Trophoblast cell (in vitro differentiated cells and primary cell): ENCODE measurements at regions not wholly inside any gene's neighbourhood (a gene's known extent, or its start where the extent isn't known, plus 50 kb on each side); places are given as distances from the start of the nearest gene placed in this dataset.
A peak's percentile ranks its signal among the peaks of the same experiment; 100 is the strongest.

Experiments used
- DNase-seq, 2 donors: peaks; one replicate each; pipeline ENCODE4 v3.0.0-alpha.2; 2016
- H2AFZ ChIP-seq: 2 replicates; pipeline ENCODE4 v1.6.1; 2013; ENCODE audit warnings: low read length, moderate library complexity, mild to moderate bottlenecking; ENCODE audit not compliant: insufficient read depth, poor library complexity
- H2AK5ac ChIP-seq: 2 replicates; pipeline ENCODE4 v1.6.1; 2013; ENCODE audit warnings: mild to moderate bottlenecking, low read length
- H2BK120ac ChIP-seq: 2 replicates; pipeline ENCODE4 v1.6.1; 2013; ENCODE audit warnings: low read length, mild to moderate bottlenecking, moderate library complexity; ENCODE audit not compliant: insufficient read depth, poor library complexity
- H2BK12ac ChIP-seq: 2 replicates; pipeline ENCODE4 v1.6.1; 2013; ENCODE audit warnings: mild to moderate bottlenecking, low read length, moderate library complexity
- H2BK5ac ChIP-seq: 2 replicates; pipeline ENCODE4 v1.6.1; 2013; ENCODE audit warnings: low read length, low read depth, moderate library complexity, mild to moderate bottlenecking; ENCODE audit not compliant: poor library complexity
- H3K14ac ChIP-seq: 2 replicates; pipeline ENCODE4 v1.6.1; 2013; ENCODE audit warnings: mild to moderate bottlenecking, low read length
- H3K18ac ChIP-seq: 2 replicates; pipeline ENCODE4 v1.6.1; 2013; ENCODE audit warnings: mild to moderate bottlenecking, low read length
- H3K23ac ChIP-seq: 2 replicates; pipeline ENCODE4 v1.6.1; 2013; ENCODE audit warnings: low read length
- H3K27ac ChIP-seq: 2 replicates; pipeline ENCODE4 v1.5.1; 2013; ENCODE audit warnings: low read depth, mild to moderate bottlenecking, inconsistent platforms, low read length, moderate library complexity
- H3K27me3 ChIP-seq: 2 replicates; pipeline ENCODE4 v1.6.1; 2013; ENCODE audit warnings: inconsistent platforms, mild to moderate bottlenecking, low read length, moderate library complexity; ENCODE audit not compliant: insufficient read depth
- H3K36me3 ChIP-seq, 2 experiments: 1 replicate in 1 of 2; 2 replicates in 1 of 2; pipeline ENCODE4 v1.6.1; 2013; ENCODE audit warnings: low read length in 2 of 2, mild to moderate bottlenecking in 2 of 2, moderate library complexity in 1 of 2; ENCODE audit not compliant: insufficient read depth in 2 of 2, control insufficient read depth in 1 of 2
- H3K4ac ChIP-seq: 2 replicates; pipeline ENCODE4 v1.6.1; 2013; ENCODE audit warnings: low read depth, mild to moderate bottlenecking, low read length, moderate library complexity
- H3K4me1 ChIP-seq, 2 experiments: 1 replicate in 1 of 2; 2 replicates in 1 of 2; pipeline ENCODE4 v1.6.1; 2013; ENCODE audit warnings: low read length in 2 of 2, mild to moderate bottlenecking in 2 of 2, moderate library complexity in 1 of 2; ENCODE audit not compliant: insufficient read depth in 2 of 2, control insufficient read depth in 1 of 2
- H3K4me2 ChIP-seq: 2 replicates; pipeline ENCODE4 v1.6.1; 2013; ENCODE audit warnings: inconsistent platforms, mild to moderate bottlenecking, low read length, moderate library complexity
- H3K4me3 ChIP-seq: 2 replicates; pipeline ENCODE4 v1.5.1; 2013; ENCODE audit warnings: mild to moderate bottlenecking, low read depth, low read length, inconsistent platforms
- H3K79me1 ChIP-seq: one replicate; pipeline ENCODE4 v1.6.1; 2013; ENCODE audit warnings: low read length
- H3K79me2 ChIP-seq: 2 replicates; pipeline ENCODE4 v1.6.1; 2013; ENCODE audit warnings: low read length, mild to moderate bottlenecking; ENCODE audit not compliant: control insufficient read depth, insufficient read depth, poor library complexity
- H3K9ac ChIP-seq: 2 replicates; pipeline ENCODE4 v1.6.1; 2013; ENCODE audit warnings: mild to moderate bottlenecking, low read length
- H3K9me3 ChIP-seq: 2 replicates; pipeline ENCODE4 v1.6.1; 2013; ENCODE audit warnings: low read depth, mild to moderate bottlenecking, control low read depth, inconsistent platforms, low read length; ENCODE audit not compliant: insufficient read depth
- H4K12ac ChIP-seq: 2 replicates; pipeline ENCODE4 v1.6.1; 2013; ENCODE audit warnings: low read depth, mild to moderate bottlenecking, low read length, moderate library complexity
- H4K8ac ChIP-seq: 2 replicates; pipeline ENCODE4 v1.6.1; 2013; ENCODE audit warnings: low read depth, mild to moderate bottlenecking, low read length, moderate library complexity
- H4K91ac ChIP-seq: one replicate; pipeline ENCODE4 v1.6.1; 2013; ENCODE audit warnings: low read depth, mild to moderate bottlenecking, low read length, moderate library complexity
- WGBS: extraction: QIAGEN DNeasy Blood & Tissue Kit; methylation state at CpG from one replicate; pipeline ENCODE4 v1.1.7; 2013; ENCODE audit warnings: missing lambda C conversion rate; ENCODE audit not compliant: insufficient read length, insufficient coverage; ENCODE audit errors: extremely low coverage; 5-methylcytosine and 5-hydroxymethylcytosine counted together

DNA sequence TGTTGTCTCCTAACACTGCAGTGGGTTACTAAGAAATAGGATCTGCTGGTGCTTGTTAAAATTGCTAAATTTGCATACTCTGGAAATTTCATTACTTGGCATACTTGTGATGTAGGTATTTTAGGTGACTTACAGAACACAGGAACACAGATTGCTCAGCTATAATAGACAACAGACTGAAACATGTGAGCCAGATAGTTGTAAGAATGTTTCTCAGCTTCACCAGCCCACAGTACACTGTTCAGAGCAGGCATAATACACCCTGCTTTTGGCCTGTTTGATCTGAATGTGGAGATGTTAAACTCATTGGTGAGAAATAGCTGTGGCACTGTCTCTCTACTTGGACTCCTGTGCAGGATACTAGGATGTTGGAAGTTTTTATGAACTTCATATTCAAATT lies 275.7 kb downstream of the CSNK1G3 start:
- Histone ChIP-seq H3K27ac (no peak overlapping the region), H2AK5ac (no peak overlapping the region), H3K79me2 (no peaks in the 10 kb centered on the region), H3K18ac (no peak overlapping the region), H4K91ac (no peak overlapping the region), H2BK120ac (no peak overlapping the region), H4K8ac (no peak overlapping the region), H3K79me1 (no peaks in the 10 kb centered on the region), H3K14ac (no peak overlapping the region), H3K4me3 (no peak overlapping the region), H3K27me3 (no peaks in the 10 kb centered on the region), H3K9me3 (no peaks in the 10 kb centered on the region), H2BK5ac (no peak overlapping the region), H3K4me2 (no peak overlapping the region), H3K4ac (no peak overlapping the region), H4K12ac (no peak overlapping the region), H3K36me3 (no peaks in the 10 kb centered on the region), H3K4me1 (peaks cover 0 to 2% of the 10 kb centered on the region in 2 experiments), H3K9ac (no peak overlapping the region), H2BK12ac (no peak overlapping the region), H3K23ac (no peak overlapping the region), H2AFZ (no peak overlapping the region)
- no peak for DNase-seq

DNA sequence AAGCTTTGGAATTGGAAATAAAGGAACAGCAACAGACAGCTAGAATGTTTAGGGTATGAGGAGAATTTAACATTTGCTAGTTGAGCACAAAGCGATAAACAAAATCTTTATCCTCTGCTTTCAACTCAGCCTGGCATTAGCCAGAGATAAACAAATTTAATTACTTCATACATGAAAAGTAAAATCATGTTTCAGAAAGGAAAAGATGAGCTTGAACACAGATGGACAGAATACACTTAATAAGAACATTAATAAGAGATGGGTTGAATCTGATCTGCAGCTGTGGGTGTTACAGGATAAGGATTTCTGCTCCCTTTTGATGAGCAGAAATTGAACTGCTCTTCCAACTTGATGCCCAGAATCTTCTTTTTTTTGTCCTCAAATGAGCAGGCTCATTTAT lies 275.2 kb downstream of the CSNK1G3 start:
- no CpG with 5 or more reads among the region's 1 CpG for WGBS
- Histone ChIP-seq H3K4me3 (no peak overlapping the region), H3K4ac (no peak overlapping the region), H2BK12ac (no peak overlapping the region), H2BK5ac (no peak overlapping the region), H4K8ac (no peak overlapping the region), H3K36me3 (no peaks in the 10 kb centered on the region), H3K18ac (no peak overlapping the region), H3K27ac (no peak overlapping the region), H3K79me1 (no peaks in the 10 kb centered on the region), H3K4me2 (no peak overlapping the region), H3K27me3 (no peaks in the 10 kb centered on the region), H2AFZ (no peak overlapping the region), H3K9me3 (no peaks in the 10 kb centered on the region), H4K12ac (no peak overlapping the region), H2BK120ac (no peak overlapping the region), H2AK5ac (no peak overlapping the region), H3K9ac (no peak overlapping the region), H4K91ac (no peak overlapping the region), H3K14ac (no peak overlapping the region), H3K4me1 (peaks cover 0 to 2% of the 10 kb centered on the region in 2 experiments), H3K79me2 (no peaks in the 10 kb centered on the region), H3K23ac (no peak overlapping the region)
- no peak for DNase-seq

DNA sequence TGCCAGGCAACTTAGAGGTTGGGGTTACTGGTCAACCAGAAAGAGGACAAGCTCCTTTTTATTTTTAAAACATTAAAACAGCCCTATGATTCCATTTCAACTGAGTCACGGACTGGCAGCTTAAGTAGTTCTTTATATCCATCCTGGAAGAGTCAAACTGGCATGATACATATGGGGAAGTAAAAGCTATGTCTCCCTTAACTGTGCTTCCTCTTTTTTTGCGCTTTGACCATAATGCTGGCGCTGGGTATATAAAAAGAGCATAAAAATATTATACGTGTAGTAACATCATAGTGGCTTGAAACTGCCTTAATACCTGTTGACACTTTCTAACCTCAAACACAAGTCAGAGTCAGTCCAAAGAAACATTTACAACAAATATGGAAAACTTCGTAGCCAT lies 274.4 kb downstream of the CSNK1G3 start:
- no peaks in the 10 kb centered on the region for H3K79me2 ChIP-seq
- H2AK5ac ChIP-seq, result no peak overlapping the region
- H2BK12ac ChIP-seq, result no peak overlapping the region
- no peaks in the 10 kb centered on the region for H3K36me3 ChIP-seq
- no CpG with 5 or more reads among the region's 5 CpGs for WGBS
- no peaks in the 10 kb centered on the region for H3K79me1 ChIP-seq
- no peaks in the 10 kb centered on the region for H3K9me3 ChIP-seq
- H3K4ac ChIP-seq, result no peak overlapping the region
- H3K4me3 ChIP-seq, result no peak overlapping the region
- H3K14ac ChIP-seq, result no peak overlapping the region
- no peak overlapping the region for H4K8ac ChIP-seq
- H4K91ac ChIP-seq, result no peak overlapping the region
- no peak overlapping the region for H2BK5ac ChIP-seq
- H3K9ac ChIP-seq, result no peak overlapping the region
- no peak overlapping the region for H3K4me2 ChIP-seq
- no peaks in the 10 kb centered on the region for H3K27me3 ChIP-seq
- H2BK120ac ChIP-seq, result no peak overlapping the region
- no peak overlapping the region for H3K27ac ChIP-seq
- DNase-seq, result no peak
- no peak overlapping the region for H4K12ac ChIP-seq
- no peak overlapping the region for H3K18ac ChIP-seq
- H3K4me1 ChIP-seq, result peaks cover 0 to 2% of the 10 kb centered on the region in 2 experiments
- no peak overlapping the region for H2AFZ ChIP-seq
- H3K23ac ChIP-seq, result no peak overlapping the region

DNA sequence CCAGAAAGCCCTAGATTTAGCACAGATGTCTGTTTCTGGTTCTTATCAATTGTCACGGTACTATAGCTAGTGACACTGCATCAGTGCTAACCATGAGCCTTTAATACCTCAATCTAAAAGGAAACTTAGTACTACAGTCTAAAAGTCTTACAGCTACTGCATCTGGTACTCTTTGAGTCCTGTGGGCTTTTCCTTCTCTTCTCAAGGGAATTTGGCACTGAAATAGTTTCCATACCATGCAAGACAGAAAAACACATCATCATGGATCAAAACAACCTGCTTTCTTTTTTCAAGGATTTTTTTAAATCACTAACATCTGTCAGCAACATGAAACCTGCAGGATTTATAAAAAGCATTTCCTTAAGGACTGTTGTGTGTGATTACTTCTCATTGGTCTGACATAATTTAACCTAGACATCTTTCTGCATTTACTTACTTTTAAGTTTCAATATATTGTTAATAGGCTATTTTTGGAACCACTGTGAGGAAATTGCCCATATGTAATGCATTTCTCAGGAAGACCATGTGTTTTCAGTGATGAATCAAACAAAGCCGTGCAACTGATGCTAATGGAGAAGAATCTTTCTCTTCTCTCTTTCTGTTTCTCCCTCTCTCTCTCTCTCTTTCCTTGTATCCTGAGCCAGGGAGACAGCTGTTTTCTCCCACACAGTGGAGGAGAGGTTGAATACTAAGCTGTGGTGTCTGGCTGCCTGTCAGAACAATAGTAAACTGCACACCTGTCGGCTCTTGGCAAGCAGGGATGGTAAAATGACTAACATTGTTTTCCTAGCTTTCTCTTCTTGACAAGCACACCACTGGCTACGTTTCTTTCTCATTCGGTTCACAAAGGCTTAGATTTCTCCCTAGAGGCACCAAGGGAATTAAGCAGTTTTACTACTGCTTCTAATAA lies 273.4 kb downstream of the CSNK1G3 start:
- Histone ChIP-seq H3K36me3 (no peaks in the 10 kb centered on the region), H3K79me1 (no peaks in the 10 kb centered on the region), H4K91ac (no peak overlapping the region), H3K4ac (no peak overlapping the region), H3K79me2 (no peaks in the 10 kb centered on the region), H3K14ac (no peak overlapping the region), H3K9ac (no peak overlapping the region), H3K9me3 (no peaks in the 10 kb centered on the region), H2BK120ac (no peak overlapping the region), H2AFZ (no peak overlapping the region), H3K18ac (no peak overlapping the region), H4K12ac (no peak overlapping the region), H2AK5ac (no peak overlapping the region), H4K8ac (no peak overlapping the region), H2BK12ac (no peak overlapping the region), H3K4me3 (no peak overlapping the region), H3K4me2 (no peak overlapping the region), H2BK5ac (no peak overlapping the region), H3K23ac (no peak overlapping the region), H3K27me3 (no peaks in the 10 kb centered on the region), H3K4me1 (peaks cover 0 to 2% of the 10 kb centered on the region in 2 experiments), H3K27ac (no peak overlapping the region)
- no CpG with 5 or more reads among the region's 5 CpGs for WGBS
- DNase-seq, result peak in 1 of 2 donors; percentile 12
